Right lobe of liver (tissue), 6 donors: ENCODE measurements at regions not wholly inside any gene's neighbourhood (a gene's known extent, or its start where the extent isn't known, plus 50 kb on each side); places are given as distances from the start of the nearest gene placed in this dataset.

ENCODE experiments used
- ATAC-seq, 4 donors: fragments of 200-7000 bp; cut with Tn5 transposase; one replicate each; pipeline ENCODE4 v1.9.1; 2020; ENCODE audit warnings: mild to moderate bottlenecking in 4 of 4, moderate library complexity in 4 of 4
- DNase-seq, 3 donors: peaks; one replicate each; pipeline ENCODE4 v3.0.0-alpha.2; 2020
- H3K27ac ChIP-seq, 3 donors: fragments of 200-600 bp; one replicate each; pipeline ENCODE4 v1.8.0; 2022
- H3K27me3 ChIP-seq, 2 donors: fragments of 200-600 bp; one replicate each; pipeline ENCODE4 v1.8.0; 2022
- H3K36me3 ChIP-seq, 4 donors: fragments of 200-600 bp; sonication (generic) in 1 of 4; one replicate each; pipeline versions ENCODE4 v1.5.1 to v1.8.0; 2017 to 2022; ENCODE audit warnings: control low read depth in 1 of 4
- H3K4me1 ChIP-seq, 4 donors: fragments of 200-600 bp; sonication (generic) in 1 of 4; one replicate each; pipeline versions ENCODE4 v1.5.1 to v1.8.0; 2017 to 2022; ENCODE audit warnings: control low read depth in 1 of 4
- H3K4me3 ChIP-seq, 3 donors: fragments of 200-600 bp; one replicate each; pipeline ENCODE4 v1.8.0; 2022
- H3K9me3 ChIP-seq, 4 donors: fragments of 200-600 bp; sonication (generic) in 1 of 4; one replicate each; pipeline versions ENCODE4 v1.5.1 to v1.8.0; 2017 to 2022; ENCODE audit warnings: control low read depth in 1 of 4
- POLR2A ChIP-seq: fragments of 450-650 bp; IDR thresholded peaks from one replicate; pipeline ENCODE4 v1.6.1; 2017; ENCODE audit warnings: antibody characterized with exemption, mild to moderate bottlenecking
- WGBS: methylation state at CpG from one replicate; pipeline ENCODE4 v1.1.6; 2018; ENCODE audit warnings: low coverage, low lambda C conversion rate; ENCODE audit not compliant: insufficient coverage; ENCODE audit errors: missing lambda C conversion rate; 5-methylcytosine and 5-hydroxymethylcytosine counted together
- intact Hi-C, 2 donors: fragments of 100-400 bp; cut with DNase I; formaldehyde crosslinking; loops; one replicate each; pipeline versions ENCODE4 v1.11.2 to v1.14.1; 2022
- TF ChIP-seq, protein P1 (sequence below), 4 donors: fragments of 200-600 bp in 3 of 4; fragments of 450-650 bp in 1 of 4; IDR thresholded peaks; one replicate each; pipeline versions ENCODE4 v1.5.1 to v1.8.0; 2016 to 2022; ENCODE audit warnings: antibody characterized with exemption in 4 of 4, mild to moderate bottlenecking in 2 of 4
- donor health status: DM: no; HTN: yes; CAD: no.
- donor health status: DM: no; HTN: no; CAD: no.
- donor health status: DM: no; HTN: no; CAD: no.
- donor health status: DM: no; HTN: yes; CAD: no.
- donor health status: DM: no; HTN: yes; CAD: no.

DNA sequence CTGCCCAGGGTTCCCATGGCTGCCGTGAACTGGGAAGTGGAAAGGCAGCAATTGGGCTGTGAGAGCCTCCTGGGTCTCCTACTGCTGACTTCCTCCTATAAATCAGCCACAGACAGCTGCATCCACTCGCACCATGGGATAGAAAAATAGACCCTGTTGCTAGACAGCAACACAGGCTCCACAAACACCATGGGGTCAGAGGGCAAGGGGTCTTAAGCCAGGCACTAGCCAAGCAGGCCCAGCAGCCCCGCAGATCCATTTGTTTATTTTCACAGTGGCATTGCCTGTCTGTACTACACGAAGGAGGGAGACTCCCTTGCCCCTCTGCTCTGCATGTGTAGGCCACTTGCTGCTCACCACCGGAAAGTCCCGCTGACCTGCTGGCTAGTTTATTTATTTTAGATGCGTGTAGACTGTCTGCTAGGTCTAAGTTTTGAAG is 139.8 kb downstream of the DACT1 start:
- intact Hi-C loops: no loop called here
- H3K27ac ChIP-seq: no peak overlapping the region

DNA sequence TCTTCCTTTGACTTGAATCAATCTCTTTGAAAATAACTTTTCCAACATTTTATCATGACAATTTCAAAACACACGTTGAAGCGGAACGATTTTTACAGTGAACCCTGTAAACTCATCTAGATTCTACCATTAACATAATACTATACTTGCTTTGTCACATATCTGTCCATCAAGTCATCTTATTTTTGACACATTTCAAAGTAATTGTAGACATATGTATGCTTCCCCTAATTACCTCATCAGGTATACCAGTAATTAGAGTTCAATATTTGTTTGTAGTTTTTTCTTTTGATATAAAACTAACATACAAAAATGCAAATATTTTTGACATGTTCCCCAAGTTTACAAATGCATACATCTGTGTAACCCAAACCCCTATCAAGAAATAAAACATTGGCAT is 140.4 kb downstream of the DACT1 start:
- TF ChIP-seq, protein P1, sequence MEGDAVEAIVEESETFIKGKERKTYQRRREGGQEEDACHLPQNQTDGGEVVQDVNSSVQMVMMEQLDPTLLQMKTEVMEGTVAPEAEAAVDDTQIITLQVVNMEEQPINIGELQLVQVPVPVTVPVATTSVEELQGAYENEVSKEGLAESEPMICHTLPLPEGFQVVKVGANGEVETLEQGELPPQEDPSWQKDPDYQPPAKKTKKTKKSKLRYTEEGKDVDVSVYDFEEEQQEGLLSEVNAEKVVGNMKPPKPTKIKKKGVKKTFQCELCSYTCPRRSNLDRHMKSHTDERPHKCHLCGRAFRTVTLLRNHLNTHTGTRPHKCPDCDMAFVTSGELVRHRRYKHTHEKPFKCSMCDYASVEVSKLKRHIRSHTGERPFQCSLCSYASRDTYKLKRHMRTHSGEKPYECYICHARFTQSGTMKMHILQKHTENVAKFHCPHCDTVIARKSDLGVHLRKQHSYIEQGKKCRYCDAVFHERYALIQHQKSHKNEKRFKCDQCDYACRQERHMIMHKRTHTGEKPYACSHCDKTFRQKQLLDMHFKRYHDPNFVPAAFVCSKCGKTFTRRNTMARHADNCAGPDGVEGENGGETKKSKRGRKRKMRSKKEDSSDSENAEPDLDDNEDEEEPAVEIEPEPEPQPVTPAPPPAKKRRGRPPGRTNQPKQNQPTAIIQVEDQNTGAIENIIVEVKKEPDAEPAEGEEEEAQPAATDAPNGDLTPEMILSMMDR (IDR thresholded peaks at IDR 0.05): no peak
- no peak for TF ChIP-seq POLR2A
- 84% methylated on average over 3 of the region's 3 CpGs for WGBS
- H3K36me3 ChIP-seq: no peaks in the 10 kb centered on the region
- no peaks in the 10 kb centered on the region for H3K27me3 ChIP-seq
- H3K4me3 ChIP-seq: no peak overlapping the region
- ATAC-seq: no peak
- DNase-seq: no peak
- no peaks in the 10 kb centered on the region for H3K9me3 ChIP-seq
- no peaks in the 10 kb centered on the region for H3K4me1 ChIP-seq
- H3K27ac ChIP-seq: no peak overlapping the region
- intact Hi-C loops: no loop called here

More for the DNA sequence above, 139.8 kb downstream of the DACT1 start:
- TF ChIP-seq POLR2A: no peak
- TF ChIP-seq, protein P1 (IDR thresholded peaks at IDR 0.05): no peak
- peak in 1 of 4 donors; percentile 30 for ATAC-seq
- Histone ChIP-seq H3K4me1 (no peaks in the 10 kb centered on the region), H3K9me3 (no peaks in the 10 kb centered on the region), H3K36me3 (no peaks in the 10 kb centered on the region), H3K4me3 (no peak overlapping the region), H3K27me3 (no peaks in the 10 kb centered on the region)
- DNase-seq: no peak
- 47% methylated on average over 5 of the region's 7 CpGs for WGBS

DNA sequence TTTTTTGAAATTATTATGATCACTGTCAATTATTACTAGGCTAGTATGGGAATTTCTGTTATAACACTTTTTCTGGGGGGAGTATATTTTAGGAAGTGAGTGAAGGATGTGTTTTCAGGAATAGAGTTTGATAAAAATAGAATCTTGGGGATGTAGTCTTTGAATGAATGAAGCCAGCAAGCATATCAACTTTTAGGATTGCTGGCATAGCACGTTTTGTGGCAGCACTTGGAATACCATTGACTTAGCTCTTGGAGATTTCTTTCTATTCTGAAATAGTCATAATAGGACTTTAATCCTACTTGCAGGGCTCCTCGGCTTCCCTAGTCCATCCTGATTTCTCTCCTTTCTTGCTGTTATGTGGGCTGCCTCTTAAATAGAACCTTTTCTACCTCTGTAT is 141.6 kb downstream of the DACT1 start:
- no peaks in the 10 kb centered on the region for H3K9me3 ChIP-seq
- H3K27me3 ChIP-seq: no peaks in the 10 kb centered on the region
- H3K36me3 ChIP-seq: no peaks in the 10 kb centered on the region
- H3K4me1 ChIP-seq: no peaks in the 10 kb centered on the region
- 34% methylated on average over 2 of the region's 2 CpGs for WGBS
- DNase-seq: no peak
- intact Hi-C loops: no loop called here
- no peak for ATAC-seq
- no peak overlapping the region for H3K4me3 ChIP-seq
- no peak for TF ChIP-seq POLR2A
- TF ChIP-seq, protein P1 (IDR thresholded peaks at IDR 0.05): no peak
- no peak overlapping the region for H3K27ac ChIP-seq

DNA sequence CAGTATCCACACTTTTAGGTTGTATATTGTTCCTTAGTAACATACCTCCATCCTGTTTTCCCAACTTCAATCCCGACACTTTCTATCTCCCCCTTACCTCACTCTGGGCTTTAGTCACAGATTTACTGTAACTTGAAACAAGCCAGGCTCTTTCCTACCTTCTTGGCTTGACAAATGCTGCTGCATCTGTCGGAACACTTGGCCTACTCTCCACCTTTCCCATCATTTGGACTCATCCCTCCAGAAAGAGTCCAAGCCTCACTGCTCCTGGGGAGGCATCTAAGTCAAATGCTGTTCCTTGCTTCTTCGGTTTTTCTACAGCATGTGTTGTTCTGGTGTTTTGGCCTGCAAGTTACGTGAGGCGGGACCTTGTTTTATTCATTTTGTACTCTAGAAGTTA is 142.4 kb downstream of the DACT1 start:
- no peak for ATAC-seq
- H3K27me3 ChIP-seq: no peaks in the 10 kb centered on the region
- 93% methylated on average over 3 of the region's 5 CpGs for WGBS
- TF ChIP-seq, protein P1 (IDR thresholded peaks at IDR 0.05): no peak
- no peak for TF ChIP-seq POLR2A
- H3K36me3 ChIP-seq: no peaks in the 10 kb centered on the region
- H3K4me3 ChIP-seq: no peak overlapping the region
- H3K4me1 ChIP-seq: no peaks in the 10 kb centered on the region
- H3K27ac ChIP-seq: no peak overlapping the region
- no peaks in the 10 kb centered on the region for H3K9me3 ChIP-seq
- intact Hi-C loops: no loop called here
- DNase-seq: no peak

DNA sequence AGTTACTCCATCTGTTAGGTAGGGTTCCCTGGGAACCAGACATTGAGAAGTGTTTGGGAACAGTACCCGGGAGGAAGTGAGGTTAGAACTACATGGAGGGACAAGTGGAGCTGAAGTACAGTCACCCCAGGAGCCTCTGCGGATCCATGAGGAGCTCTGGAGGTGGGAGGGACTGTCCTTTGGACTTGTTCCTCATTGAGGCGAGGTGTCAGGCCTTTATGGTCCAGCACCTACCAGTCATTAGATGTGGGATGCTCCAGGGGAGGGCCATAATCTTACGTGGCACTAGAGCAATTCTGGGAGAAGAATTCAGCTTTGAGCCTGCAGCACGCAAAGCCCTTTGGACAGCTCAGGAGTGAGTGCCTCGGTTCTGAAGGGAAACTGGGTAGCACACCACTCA is 142.8 kb downstream of the DACT1 start:
- TF ChIP-seq, protein P1 (IDR thresholded peaks at IDR 0.05): no peak
- no peak for TF ChIP-seq POLR2A
- Histone ChIP-seq H3K36me3 (no peaks in the 10 kb centered on the region), H3K27ac (no peak overlapping the region), H3K27me3 (no peaks in the 10 kb centered on the region), H3K4me3 (no peak overlapping the region), H3K9me3 (no peaks in the 10 kb centered on the region), H3K4me1 (no peaks in the 10 kb centered on the region)
- DNase-seq (no peak), ATAC-seq (no peak)
- intact Hi-C loops: no loop called here
- 76% methylated on average over 5 of the region's 6 CpGs for WGBS
